ENCODE measurements at regions not wholly inside any gene's neighbourhood (a gene's known extent, or its start where the extent isn't known, plus 50 kb on each side); places are given as distances from the start of the nearest gene placed in this dataset.

DNA sequence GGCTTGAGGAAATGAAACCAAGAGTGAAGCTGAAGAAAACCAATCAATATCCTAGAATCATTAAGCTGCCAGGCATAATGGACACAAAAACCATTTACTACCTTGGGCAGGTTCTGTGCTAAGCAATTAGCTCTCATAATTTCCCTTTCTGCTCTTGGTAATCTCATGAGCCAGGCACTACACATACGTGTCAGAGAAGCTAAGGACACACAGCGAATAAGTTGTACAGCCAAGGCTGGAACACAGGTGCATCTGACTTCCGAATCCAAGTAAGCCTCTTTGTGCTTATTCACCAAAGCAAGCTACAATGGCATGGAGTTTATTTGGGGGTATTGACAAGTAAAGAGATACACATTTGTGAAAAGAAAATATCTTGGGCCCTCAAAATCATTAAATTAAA lies 1343.9 kb upstream of the MIR17HG start:
- TF ChIP-seq, protein P1, sequence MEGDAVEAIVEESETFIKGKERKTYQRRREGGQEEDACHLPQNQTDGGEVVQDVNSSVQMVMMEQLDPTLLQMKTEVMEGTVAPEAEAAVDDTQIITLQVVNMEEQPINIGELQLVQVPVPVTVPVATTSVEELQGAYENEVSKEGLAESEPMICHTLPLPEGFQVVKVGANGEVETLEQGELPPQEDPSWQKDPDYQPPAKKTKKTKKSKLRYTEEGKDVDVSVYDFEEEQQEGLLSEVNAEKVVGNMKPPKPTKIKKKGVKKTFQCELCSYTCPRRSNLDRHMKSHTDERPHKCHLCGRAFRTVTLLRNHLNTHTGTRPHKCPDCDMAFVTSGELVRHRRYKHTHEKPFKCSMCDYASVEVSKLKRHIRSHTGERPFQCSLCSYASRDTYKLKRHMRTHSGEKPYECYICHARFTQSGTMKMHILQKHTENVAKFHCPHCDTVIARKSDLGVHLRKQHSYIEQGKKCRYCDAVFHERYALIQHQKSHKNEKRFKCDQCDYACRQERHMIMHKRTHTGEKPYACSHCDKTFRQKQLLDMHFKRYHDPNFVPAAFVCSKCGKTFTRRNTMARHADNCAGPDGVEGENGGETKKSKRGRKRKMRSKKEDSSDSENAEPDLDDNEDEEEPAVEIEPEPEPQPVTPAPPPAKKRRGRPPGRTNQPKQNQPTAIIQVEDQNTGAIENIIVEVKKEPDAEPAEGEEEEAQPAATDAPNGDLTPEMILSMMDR (conservative IDR thresholded peaks at IDR 0.05; ENCODE audit: low read depth, low read length), result no peak
- TF ChIP-seq EZH2phosphoT487 (IDR thresholded peaks at IDR 0.05; ENCODE audit: borderline replicate concordance, low read length) (no peak), EZH2 (IDR thresholded peaks at IDR 0.05; ENCODE audit: low read length, unreplicated experiment) (no peak)
